ENCODE measurements at regions not wholly inside any gene's neighbourhood (a gene's known extent, or its start where the extent isn't known, plus 50 kb on each side); places are given as distances from the start of the nearest gene placed in this dataset.

GRCh38 chr6:4270001-4270400 lies 134.6 kb upstream of the ECI2 start:
- TF ChIP-seq EZH2 (IDR thresholded peaks at IDR 0.05; ENCODE audit: borderline replicate concordance, low read length) = no peak
- TF ChIP-seq CTCF (conservative IDR thresholded peaks at IDR 0.05 in 1 of 2, IDR thresholded peaks at IDR 0.05 in 1 of 2; ENCODE audit: extremely low read depth in 1 of 2, insufficient read depth in 1 of 2, low read depth in 1 of 2, low read length in 2 of 2) = no peak
